ENCODE measurements at regions not wholly inside any gene's neighbourhood (a gene's known extent, or its start where the extent isn't known, plus 50 kb on each side); places are given as distances from the start of the nearest gene placed in this dataset.

DNA sequence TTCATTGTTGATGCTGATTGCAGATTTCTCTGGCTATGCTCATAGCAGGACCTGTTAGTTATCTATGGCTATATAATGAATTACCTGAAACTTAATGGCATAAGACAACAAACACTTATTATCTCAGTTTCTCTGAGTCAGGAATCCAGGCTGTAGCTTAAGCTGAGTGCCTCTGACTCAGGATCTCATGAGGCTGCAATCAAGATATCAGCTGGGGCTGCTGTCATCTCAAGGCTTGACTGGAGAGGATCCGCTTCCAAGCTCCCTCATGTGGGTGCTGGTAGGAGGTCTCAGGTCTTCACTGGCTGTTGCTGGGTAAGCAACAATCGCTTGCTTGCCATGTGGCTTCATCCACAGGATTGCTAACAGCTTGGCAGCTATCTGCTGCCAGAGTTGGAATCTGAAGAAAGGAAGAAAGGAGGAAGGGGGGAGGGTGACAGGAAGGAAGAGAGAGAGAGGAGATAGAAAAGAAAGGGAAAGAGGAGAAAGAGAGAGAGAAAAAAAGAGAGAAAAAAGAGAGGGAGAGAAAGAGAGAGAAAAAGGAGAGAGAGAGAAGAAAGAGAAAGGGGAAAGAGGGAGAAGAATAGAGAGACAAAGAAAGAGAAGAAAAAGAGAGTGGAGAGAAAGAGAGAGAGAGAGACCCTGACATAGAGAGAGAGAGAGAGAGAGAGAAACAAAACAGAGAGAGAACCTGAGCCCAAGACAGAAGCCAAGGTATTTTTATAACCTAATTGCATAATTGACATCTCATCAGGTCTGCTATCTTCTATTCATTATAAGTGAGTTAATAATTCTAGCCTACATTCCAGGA is 579.0 kb upstream of the BTBD3 start:
- intact Hi-C loops (cut with micrococcal nuclease; ENCODE audit: unreplicated experiment) (no loop called here), in situ Hi-C loops (cut with HindIII; ENCODE audit: low pct_unique_long_range_greater_than_20kb, low sequenced_read_pairs) (no loop called here)
- Histone ChIP-seq H3K27ac (ENCODE audit: low read length) (no peak overlapping the region), H3K27me3 (ENCODE audit: control insufficient read depth, insufficient read depth, low read length) (no peaks in the 10 kb centered on the region), H3K36me3 (ENCODE audit: control insufficient read depth, insufficient read depth, low read length) (no peaks in the 10 kb centered on the region), H3K4me1 (ENCODE audit: control insufficient read depth, insufficient read depth, low read length) (no peaks in the 10 kb centered on the region), H3K4me3 (ENCODE audit: low read depth in 2 of 2, low read length in 2 of 2) (no peak overlapping the region), H3K9me3 (ENCODE audit: control insufficient read depth, insufficient read depth, low read depth, low read length) (no peaks in the 10 kb centered on the region)
- no TSS peak for BruUV-seq (replicated peaks)
- ChIA-PET POLR2A (no interaction called here), CTCF (no interaction called here)
- ATAC-seq (no peak), DNase-seq (ENCODE audit: low read depth, low spot score) (no peak)
- TF ChIP-seq, protein P1, sequence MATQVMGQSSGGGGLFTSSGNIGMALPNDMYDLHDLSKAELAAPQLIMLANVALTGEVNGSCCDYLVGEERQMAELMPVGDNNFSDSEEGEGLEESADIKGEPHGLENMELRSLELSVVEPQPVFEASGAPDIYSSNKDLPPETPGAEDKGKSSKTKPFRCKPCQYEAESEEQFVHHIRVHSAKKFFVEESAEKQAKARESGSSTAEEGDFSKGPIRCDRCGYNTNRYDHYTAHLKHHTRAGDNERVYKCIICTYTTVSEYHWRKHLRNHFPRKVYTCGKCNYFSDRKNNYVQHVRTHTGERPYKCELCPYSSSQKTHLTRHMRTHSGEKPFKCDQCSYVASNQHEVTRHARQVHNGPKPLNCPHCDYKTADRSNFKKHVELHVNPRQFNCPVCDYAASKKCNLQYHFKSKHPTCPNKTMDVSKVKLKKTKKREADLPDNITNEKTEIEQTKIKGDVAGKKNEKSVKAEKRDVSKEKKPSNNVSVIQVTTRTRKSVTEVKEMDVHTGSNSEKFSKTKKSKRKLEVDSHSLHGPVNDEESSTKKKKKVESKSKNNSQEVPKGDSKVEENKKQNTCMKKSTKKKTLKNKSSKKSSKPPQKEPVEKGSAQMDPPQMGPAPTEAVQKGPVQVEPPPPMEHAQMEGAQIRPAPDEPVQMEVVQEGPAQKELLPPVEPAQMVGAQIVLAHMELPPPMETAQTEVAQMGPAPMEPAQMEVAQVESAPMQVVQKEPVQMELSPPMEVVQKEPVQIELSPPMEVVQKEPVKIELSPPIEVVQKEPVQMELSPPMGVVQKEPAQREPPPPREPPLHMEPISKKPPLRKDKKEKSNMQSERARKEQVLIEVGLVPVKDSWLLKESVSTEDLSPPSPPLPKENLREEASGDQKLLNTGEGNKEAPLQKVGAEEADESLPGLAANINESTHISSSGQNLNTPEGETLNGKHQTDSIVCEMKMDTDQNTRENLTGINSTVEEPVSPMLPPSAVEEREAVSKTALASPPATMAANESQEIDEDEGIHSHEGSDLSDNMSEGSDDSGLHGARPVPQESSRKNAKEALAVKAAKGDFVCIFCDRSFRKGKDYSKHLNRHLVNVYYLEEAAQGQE (IDR thresholded peaks at IDR 0.05; ENCODE audit: insufficient read depth in 1 of 2, low read depth in 2 of 2, low read length in 1 of 2), result no peak
- TF ChIP-seq POLR2AphosphoS5 (IDR thresholded peaks at IDR 0.05; ENCODE audit: low read depth, low read length) (no peak), TCF7L2 (IDR thresholded peaks at IDR 0.05; ENCODE audit: low read depth, low read length) (no peak), SIN3A (IDR thresholded peaks at IDR 0.05; ENCODE audit: borderline replicate concordance, insufficient read depth, low read depth, low read length) (no peak)

DNA sequence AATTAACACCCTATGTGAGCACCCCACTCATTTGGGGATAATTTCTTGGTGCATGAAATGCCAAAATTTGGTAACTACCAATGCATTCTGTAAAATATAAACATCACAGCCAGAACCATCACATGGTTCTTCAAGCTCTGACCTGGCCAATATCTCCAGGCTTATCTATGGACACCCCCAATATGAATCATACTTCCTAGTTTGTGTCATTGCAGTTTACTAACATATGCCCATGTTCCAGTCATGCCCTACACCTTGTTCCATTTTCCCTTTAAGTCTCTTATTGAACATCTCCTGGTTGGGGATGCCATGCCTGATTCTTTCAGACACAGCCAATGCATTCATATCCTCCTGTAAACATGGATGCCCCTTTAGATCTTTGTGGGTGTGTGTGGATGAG is 572.8 kb upstream of the BTBD3 start:
- no TSS peak for BruUV-seq (replicated peaks)
- Histone ChIP-seq H3K4me1 (ENCODE audit: control insufficient read depth, insufficient read depth, low read length) (no peaks in the 10 kb centered on the region), H3K27me3 (ENCODE audit: control insufficient read depth, insufficient read depth, low read length) (no peaks in the 10 kb centered on the region), H3K27ac (ENCODE audit: low read length) (no peak overlapping the region), H3K36me3 (ENCODE audit: control insufficient read depth, insufficient read depth, low read length) (no peaks in the 10 kb centered on the region), H3K9me3 (ENCODE audit: control insufficient read depth, insufficient read depth, low read depth, low read length) (no peaks in the 10 kb centered on the region), H3K4me3 (ENCODE audit: low read depth in 2 of 2, low read length in 2 of 2) (no peak overlapping the region)
- CTCF ChIA-PET, result no interaction called here
- in situ Hi-C loops (cut with HindIII; ENCODE audit: low pct_unique_long_range_greater_than_20kb, low sequenced_read_pairs) (no loop called here), intact Hi-C loops (cut with micrococcal nuclease; ENCODE audit: unreplicated experiment) (no loop called here)
- POLR2A ChIA-PET, result no interaction called here
- TF ChIP-seq SIN3A (IDR thresholded peaks at IDR 0.05; ENCODE audit: borderline replicate concordance, insufficient read depth, low read depth, low read length) (no peak), POLR2AphosphoS5 (IDR thresholded peaks at IDR 0.05; ENCODE audit: low read depth, low read length) (no peak), TCF7L2 (IDR thresholded peaks at IDR 0.05; ENCODE audit: low read depth, low read length) (no peak)
- TF ChIP-seq, protein P2, sequence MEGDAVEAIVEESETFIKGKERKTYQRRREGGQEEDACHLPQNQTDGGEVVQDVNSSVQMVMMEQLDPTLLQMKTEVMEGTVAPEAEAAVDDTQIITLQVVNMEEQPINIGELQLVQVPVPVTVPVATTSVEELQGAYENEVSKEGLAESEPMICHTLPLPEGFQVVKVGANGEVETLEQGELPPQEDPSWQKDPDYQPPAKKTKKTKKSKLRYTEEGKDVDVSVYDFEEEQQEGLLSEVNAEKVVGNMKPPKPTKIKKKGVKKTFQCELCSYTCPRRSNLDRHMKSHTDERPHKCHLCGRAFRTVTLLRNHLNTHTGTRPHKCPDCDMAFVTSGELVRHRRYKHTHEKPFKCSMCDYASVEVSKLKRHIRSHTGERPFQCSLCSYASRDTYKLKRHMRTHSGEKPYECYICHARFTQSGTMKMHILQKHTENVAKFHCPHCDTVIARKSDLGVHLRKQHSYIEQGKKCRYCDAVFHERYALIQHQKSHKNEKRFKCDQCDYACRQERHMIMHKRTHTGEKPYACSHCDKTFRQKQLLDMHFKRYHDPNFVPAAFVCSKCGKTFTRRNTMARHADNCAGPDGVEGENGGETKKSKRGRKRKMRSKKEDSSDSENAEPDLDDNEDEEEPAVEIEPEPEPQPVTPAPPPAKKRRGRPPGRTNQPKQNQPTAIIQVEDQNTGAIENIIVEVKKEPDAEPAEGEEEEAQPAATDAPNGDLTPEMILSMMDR (IDR thresholded peaks at IDR 0.05), result no peak
- TF ChIP-seq, protein P1 (IDR thresholded peaks at IDR 0.05; ENCODE audit: insufficient read depth in 1 of 2, low read depth in 2 of 2, low read length in 1 of 2), result no peak
- DNase-seq (ENCODE audit: low read depth, low spot score) (no peak), ATAC-seq (no peak)

Measured in Panc1 (cell line).